Colonic mucosa (tissue), 4 donors: ENCODE measurements at regions not wholly inside any gene's neighbourhood (a gene's known extent, or its start where the extent isn't known, plus 50 kb on each side); places are given as distances from the start of the nearest gene placed in this dataset.

Experiments
- DNase-seq: peaks from one replicate; pipeline ENCODE4 v3.0.0-alpha.2; 2020
- H3K27ac ChIP-seq: fragments of 200-600 bp; one replicate; pipeline ENCODE4 v1.8.0; 2021
- H3K27me3 ChIP-seq: fragments of 200-600 bp; one replicate; pipeline ENCODE4 v1.8.0; 2021
- H3K36me3 ChIP-seq: fragments of 200-600 bp; one replicate; pipeline ENCODE4 v1.8.0; 2021
- H3K4me1 ChIP-seq: fragments of 200-600 bp; one replicate; pipeline ENCODE4 v1.8.0; 2021; ENCODE audit warnings: mild to moderate bottlenecking
- H3K4me3 ChIP-seq: fragments of 200-600 bp; one replicate; pipeline ENCODE4 v1.8.0; 2021
- H3K9ac ChIP-seq, 2 donors: one replicate each; pipeline ENCODE4 v1.7.0; 2013; ENCODE audit warnings: control low read depth in 2 of 2, low read depth in 2 of 2, low read length in 2 of 2
- H3K9me3 ChIP-seq: fragments of 200-600 bp; one replicate; pipeline ENCODE4 v1.8.0; 2021
- intact Hi-C: fragments of 100-400 bp; cut with DNase I; formaldehyde crosslinking; loops from one replicate; pipeline ENCODE4 v1.14.1; 2022
- TF ChIP-seq, protein P1 (sequence below): fragments of 200-600 bp; IDR thresholded peaks from one replicate; pipeline ENCODE4 v1.8.0; 2022; ENCODE audit warnings: antibody characterized with exemption, mild to moderate bottlenecking
- donor health status: healthy.
- donor health status: DM: no; HTN: no; CAD: no.
- donor health status: DM: no; HTN: no; CAD: no.

DNA sequence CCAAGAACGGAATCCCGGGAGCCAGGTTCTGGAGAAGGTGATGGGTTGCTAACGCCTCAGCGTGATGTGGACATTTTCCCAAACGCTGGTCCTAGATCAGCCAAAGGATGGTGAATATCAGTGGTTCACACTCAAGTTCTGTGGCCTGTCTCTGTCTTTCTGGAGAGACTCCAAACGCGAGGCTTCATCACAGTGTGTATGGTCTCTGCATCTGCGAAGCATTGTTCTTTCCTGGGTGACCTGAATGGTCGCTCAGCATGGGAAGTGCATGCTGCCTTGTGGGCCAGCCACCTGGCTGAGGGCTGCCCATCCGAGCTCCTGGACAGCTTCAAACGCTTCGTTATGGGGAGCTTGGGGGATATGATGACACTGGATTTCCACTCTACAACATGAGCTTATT is 810.0 kb downstream of the TBC1D22A start:
- TF ChIP-seq, protein P1, sequence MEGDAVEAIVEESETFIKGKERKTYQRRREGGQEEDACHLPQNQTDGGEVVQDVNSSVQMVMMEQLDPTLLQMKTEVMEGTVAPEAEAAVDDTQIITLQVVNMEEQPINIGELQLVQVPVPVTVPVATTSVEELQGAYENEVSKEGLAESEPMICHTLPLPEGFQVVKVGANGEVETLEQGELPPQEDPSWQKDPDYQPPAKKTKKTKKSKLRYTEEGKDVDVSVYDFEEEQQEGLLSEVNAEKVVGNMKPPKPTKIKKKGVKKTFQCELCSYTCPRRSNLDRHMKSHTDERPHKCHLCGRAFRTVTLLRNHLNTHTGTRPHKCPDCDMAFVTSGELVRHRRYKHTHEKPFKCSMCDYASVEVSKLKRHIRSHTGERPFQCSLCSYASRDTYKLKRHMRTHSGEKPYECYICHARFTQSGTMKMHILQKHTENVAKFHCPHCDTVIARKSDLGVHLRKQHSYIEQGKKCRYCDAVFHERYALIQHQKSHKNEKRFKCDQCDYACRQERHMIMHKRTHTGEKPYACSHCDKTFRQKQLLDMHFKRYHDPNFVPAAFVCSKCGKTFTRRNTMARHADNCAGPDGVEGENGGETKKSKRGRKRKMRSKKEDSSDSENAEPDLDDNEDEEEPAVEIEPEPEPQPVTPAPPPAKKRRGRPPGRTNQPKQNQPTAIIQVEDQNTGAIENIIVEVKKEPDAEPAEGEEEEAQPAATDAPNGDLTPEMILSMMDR: no peak
- intact Hi-C loops: no loop called here

DNA sequence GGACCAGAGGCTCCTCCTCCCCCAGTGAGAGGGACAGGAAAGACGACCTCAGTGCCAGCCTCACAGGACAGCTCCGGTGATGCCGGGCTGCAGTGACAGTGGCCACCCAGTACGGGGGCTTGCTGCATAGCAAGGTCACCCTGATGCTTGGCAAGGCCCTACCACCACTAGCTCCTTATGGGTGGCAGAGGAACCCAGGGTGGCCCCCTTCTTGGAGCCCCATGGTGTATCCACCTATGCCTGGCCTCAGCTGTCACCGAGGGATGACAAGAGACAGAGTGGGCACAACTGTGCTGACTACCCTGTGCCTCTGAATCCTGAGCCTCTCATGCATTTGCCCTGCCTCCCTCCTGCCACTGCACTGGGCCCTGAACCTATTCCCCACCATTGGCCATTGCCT is 809.2 kb downstream of the TBC1D22A start:
- Histone ChIP-seq H3K36me3 (no peaks in the 10 kb centered on the region), H3K27ac (no peak overlapping the region), H3K27me3 (no peaks in the 10 kb centered on the region), H3K9ac (no peak overlapping the region), H3K4me1 (no peaks in the 10 kb centered on the region), H3K4me3 (no peak overlapping the region), H3K9me3 (no peaks in the 10 kb centered on the region)
- no peak for DNase-seq
- intact Hi-C loops: no loop called here
- TF ChIP-seq, protein P1: no peak

More for the DNA sequence above, 810.0 kb downstream of the TBC1D22A start:
- no peaks in the 10 kb centered on the region for H3K9me3 ChIP-seq
- no peak overlapping the region for H3K27ac ChIP-seq
- no peaks in the 10 kb centered on the region for H3K36me3 ChIP-seq
- no peaks in the 10 kb centered on the region for H3K4me1 ChIP-seq
- no peaks in the 10 kb centered on the region for H3K27me3 ChIP-seq
- H3K4me3 ChIP-seq: no peak overlapping the region
- no peak for DNase-seq
- H3K9ac ChIP-seq: no peak overlapping the region

DNA sequence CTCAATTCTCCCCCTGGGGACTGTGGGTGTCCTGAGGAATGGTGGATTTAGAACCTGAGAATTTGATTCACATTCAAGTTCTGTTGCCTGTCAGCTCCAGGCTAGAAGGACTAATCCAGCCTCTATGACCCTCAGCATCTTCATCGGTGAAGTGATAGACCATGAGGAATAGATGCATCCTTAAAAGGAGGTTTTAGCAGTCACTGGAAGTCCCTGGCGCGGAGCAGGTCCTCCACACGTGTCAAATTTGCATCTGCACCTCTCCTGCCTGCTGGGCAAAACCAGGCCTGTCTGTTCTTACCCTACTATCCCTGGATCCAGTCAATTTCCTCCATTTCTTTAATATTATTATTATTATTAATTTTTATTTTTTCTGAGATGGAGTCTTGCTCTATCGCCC is 808.4 kb downstream of the TBC1D22A start:
- no peak for DNase-seq
- intact Hi-C loops: no loop called here
- TF ChIP-seq, protein P1: no peak
- Histone ChIP-seq H3K36me3 (no peaks in the 10 kb centered on the region), H3K27ac (no peak overlapping the region), H3K4me3 (no peak overlapping the region), H3K9ac (no peak overlapping the region), H3K9me3 (no peaks in the 10 kb centered on the region), H3K4me1 (no peaks in the 10 kb centered on the region), H3K27me3 (no peaks in the 10 kb centered on the region)

- Histone ChIP-seq H3K4me1 (no peaks in the 10 kb centered on the region), H3K27me3 (no peaks in the 10 kb centered on the region), H3K27ac (no peak overlapping the region), H3K36me3 (no peaks in the 10 kb centered on the region), H3K4me3 (no peak overlapping the region), H3K9ac (no peak overlapping the region), H3K9me3 (no peaks in the 10 kb centered on the region)
- intact Hi-C loops: no loop called here
- TF ChIP-seq, protein P1: no peak
- DNase-seq: no peak
Observed at GRCh38 chr22:47570300-47570685, 807.8 kb downstream of the TBC1D22A start.

DNA sequence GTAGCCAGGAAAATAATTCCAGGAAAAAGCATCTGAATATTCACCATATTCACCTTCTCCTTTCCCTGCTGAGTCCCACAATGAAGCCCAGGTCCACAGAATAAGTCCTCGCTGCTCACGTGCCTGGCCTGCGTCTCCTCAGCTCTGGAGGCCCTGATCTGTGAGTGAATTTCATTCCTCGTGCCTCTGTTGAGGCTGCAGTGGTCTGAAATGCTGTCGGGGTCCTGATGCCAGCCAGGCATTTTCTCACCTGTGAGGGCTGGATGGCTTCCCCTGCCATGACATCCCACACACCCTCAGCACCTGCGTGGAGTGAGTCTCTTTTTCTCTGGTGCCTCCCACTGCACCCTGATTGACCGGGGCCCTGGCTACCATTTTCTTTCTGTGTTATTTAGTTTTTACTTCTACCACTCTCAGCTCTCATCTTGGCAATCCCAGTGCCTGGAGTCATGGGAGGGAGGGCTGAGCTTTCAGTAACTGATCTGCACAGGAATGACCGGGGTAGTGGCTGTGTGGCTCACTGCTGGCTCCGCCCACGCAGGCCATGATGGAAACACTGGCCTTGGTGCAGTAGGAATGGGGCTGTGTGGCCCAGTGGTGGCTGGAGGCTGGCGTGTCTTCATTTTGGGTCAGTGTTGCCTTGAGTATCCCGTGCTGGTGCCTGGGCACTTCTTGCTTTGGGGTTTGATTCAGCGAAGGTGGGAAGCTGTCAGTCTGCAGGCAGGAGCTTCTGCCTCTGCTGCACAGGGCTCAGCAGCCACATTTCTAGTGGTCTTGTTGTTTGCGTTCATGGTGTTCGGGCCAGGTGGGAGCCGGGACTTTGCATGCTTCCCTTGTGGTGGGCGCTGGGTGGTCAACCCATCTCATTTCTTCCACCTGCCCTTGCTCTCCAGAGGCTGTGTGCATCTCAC is 807.2 kb downstream of the TBC1D22A start:
- H3K4me1 ChIP-seq: no peaks in the 10 kb centered on the region
- no peak overlapping the region for H3K4me3 ChIP-seq
- TF ChIP-seq, protein P1: no peak
- H3K9ac ChIP-seq: no peak overlapping the region
- no peaks in the 10 kb centered on the region for H3K27me3 ChIP-seq
- H3K27ac ChIP-seq: no peak overlapping the region
- DNase-seq: no peak
- intact Hi-C loops: no loop called here
- H3K9me3 ChIP-seq: no peaks in the 10 kb centered on the region
- H3K36me3 ChIP-seq: no peaks in the 10 kb centered on the region
